PC-9 (cell line): ENCODE measurements at regions not wholly inside any gene's neighbourhood (a gene's known extent, or its start where the extent isn't known, plus 50 kb on each side); places are given as distances from the start of the nearest gene placed in this dataset.

ENCODE experiments used
- EZH2 ChIP-seq: fragments of 200-600 bp; sonication (generic); IDR thresholded peaks from 2 replicates; pipeline ENCODE4 v1.8.0; 2017; ENCODE audit warnings: antibody characterized with exemption, low read depth
- TF ChIP-seq, protein P1 (sequence below): fragments of 200-600 bp; sonication (generic); conservative IDR thresholded peaks from 2 replicates; pipeline ENCODE4 v1.6.1; 2017; ENCODE audit warnings: mixed run types, antibody characterized with exemption, mild to moderate bottlenecking, moderate library complexity

DNA sequence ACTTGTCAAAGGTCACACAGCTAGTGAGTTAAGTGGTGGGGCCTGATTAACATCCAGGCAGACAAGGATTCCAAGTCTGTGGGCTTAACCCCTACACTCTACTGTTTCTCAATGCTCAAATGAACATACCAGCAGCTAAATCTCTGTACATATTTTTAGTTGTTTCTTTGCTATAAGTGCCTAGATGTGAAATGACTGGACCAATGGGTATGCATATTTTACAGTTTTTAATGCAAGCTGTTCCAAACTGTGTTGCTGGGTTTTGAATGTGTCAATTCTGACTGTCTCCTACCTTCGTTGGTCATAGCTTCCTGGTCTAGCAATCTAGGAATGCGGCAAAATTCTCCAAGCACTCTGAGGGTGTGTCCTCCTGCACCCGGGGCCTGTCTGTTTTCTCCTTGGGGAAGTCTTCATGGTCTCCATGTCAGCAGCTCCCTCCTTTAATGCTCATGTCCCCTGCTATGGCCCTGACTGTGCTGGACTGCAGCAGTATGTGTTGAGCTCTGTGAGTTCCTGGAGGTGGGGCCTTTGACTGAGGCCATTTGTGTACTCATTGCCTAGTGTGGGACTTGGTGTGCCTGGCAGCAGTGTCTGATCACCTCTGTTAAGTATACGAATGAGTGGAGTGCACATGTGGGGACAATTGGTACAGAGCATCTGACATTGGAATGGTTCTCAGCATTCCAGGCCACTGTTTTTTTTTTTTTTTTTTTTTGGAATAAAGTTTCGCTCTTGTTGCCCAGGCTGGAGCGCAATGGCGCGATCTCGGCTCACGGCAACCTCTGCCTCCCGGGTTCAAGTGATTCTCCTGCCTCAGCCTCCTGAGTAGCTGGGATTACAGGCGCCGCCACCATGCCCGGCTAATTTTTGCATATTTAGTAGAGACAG lies 72.9 kb upstream of the SLC2A1 start:
- TF ChIP-seq, protein P1, sequence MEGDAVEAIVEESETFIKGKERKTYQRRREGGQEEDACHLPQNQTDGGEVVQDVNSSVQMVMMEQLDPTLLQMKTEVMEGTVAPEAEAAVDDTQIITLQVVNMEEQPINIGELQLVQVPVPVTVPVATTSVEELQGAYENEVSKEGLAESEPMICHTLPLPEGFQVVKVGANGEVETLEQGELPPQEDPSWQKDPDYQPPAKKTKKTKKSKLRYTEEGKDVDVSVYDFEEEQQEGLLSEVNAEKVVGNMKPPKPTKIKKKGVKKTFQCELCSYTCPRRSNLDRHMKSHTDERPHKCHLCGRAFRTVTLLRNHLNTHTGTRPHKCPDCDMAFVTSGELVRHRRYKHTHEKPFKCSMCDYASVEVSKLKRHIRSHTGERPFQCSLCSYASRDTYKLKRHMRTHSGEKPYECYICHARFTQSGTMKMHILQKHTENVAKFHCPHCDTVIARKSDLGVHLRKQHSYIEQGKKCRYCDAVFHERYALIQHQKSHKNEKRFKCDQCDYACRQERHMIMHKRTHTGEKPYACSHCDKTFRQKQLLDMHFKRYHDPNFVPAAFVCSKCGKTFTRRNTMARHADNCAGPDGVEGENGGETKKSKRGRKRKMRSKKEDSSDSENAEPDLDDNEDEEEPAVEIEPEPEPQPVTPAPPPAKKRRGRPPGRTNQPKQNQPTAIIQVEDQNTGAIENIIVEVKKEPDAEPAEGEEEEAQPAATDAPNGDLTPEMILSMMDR = no peak
- TF ChIP-seq EZH2 = no peak
